KMS-11 (cell line): ENCODE measurements at regions not wholly inside any gene's neighbourhood (a gene's known extent, or its start where the extent isn't known, plus 50 kb on each side); places are given as distances from the start of the nearest gene placed in this dataset.

Source experiments
- H2AFZ ChIP-seq: fragments of 200-600 bp; sonication (generic); 2 replicates; pipeline ENCODE4 v1.6.1; 2016; ENCODE audit warnings: antibody characterized with exemption, mixed run types, low read depth
- H3K27ac ChIP-seq: fragments of 200-600 bp; sonication (generic); 2 replicates; pipeline ENCODE4 v1.6.1; 2016; ENCODE audit warnings: mild to moderate bottlenecking, mixed run types
- H3K27me3 ChIP-seq: fragments of 200-600 bp; sonication (generic); 2 replicates; pipeline ENCODE4 v1.6.1; 2017; ENCODE audit warnings: mild to moderate bottlenecking, low read depth, mixed run types, moderate library complexity; ENCODE audit not compliant: insufficient read depth
- H3K36me3 ChIP-seq: fragments of 200-600 bp; sonication (generic); 2 replicates; pipeline ENCODE4 v1.6.1; 2017; ENCODE audit warnings: mild to moderate bottlenecking, mixed run types; ENCODE audit not compliant: insufficient read depth
- H3K4me1 ChIP-seq: fragments of 200-600 bp; sonication (generic); 2 replicates; pipeline ENCODE4 v1.6.1; 2016; ENCODE audit warnings: mild to moderate bottlenecking, low read depth, mixed run types; ENCODE audit not compliant: poor library complexity, severe bottlenecking
- H3K4me2 ChIP-seq: fragments of 200-600 bp; sonication (generic); 2 replicates; pipeline ENCODE4 v1.7.0; 2016; ENCODE audit warnings: mild to moderate bottlenecking, mixed run types
- H3K4me3 ChIP-seq: fragments of 200-600 bp; sonication (generic); IDR thresholded peaks from 2 replicates; pipeline ENCODE4 v1.6.1; 2017; ENCODE audit warnings: low read depth, low read length, mixed read lengths; ENCODE audit not compliant: insufficient read depth
- H3K79me2 ChIP-seq: fragments of 200-600 bp; sonication (generic); 2 replicates; pipeline ENCODE4 v1.6.1; 2016; ENCODE audit warnings: low read depth, mixed run types; ENCODE audit not compliant: insufficient read depth
- H3K9ac ChIP-seq: fragments of 200-600 bp; sonication (generic); 2 replicates; pipeline ENCODE4 v1.6.1; 2016; ENCODE audit warnings: mild to moderate bottlenecking, mixed run types
- H4K20me1 ChIP-seq: fragments of 200-600 bp; sonication (generic); 2 replicates; pipeline ENCODE4 v1.6.1; 2016; ENCODE audit warnings: mild to moderate bottlenecking, mixed run types; ENCODE audit not compliant: insufficient read depth
- CTCF ChIP-seq: fragments of 200-600 bp; sonication (generic); conservative IDR thresholded peaks from 2 replicates; pipeline ENCODE4 v1.6.1; 2017; ENCODE audit warnings: low read depth, mild to moderate bottlenecking, antibody characterized with exemption, low read length, moderate library complexity, mixed read lengths

- no peak overlapping the region for H2AFZ ChIP-seq
- no peaks in the 10 kb centered on the region for H3K27me3 ChIP-seq
- H3K27ac ChIP-seq, result no peak overlapping the region
- no peak overlapping the region for H3K4me2 ChIP-seq
- peaks cover 11% of the 10 kb centered on the region for H3K4me1 ChIP-seq
- H3K36me3 ChIP-seq, result no peaks in the 10 kb centered on the region
- H3K4me3 ChIP-seq, result no peak overlapping the region
- TF ChIP-seq CTCF, result no peak
- no peak overlapping the region for H3K9ac ChIP-seq
- H3K79me2 ChIP-seq, result no peaks in the 10 kb centered on the region
- no peaks in the 10 kb centered on the region for H4K20me1 ChIP-seq
Observed at GRCh38 chr2:65664931-65665330, 232.5 kb upstream of the SPRED2 start.

GRCh38 chr2:65663831-65664407 is 231.5 kb upstream of the SPRED2 start:
- H3K4me2 ChIP-seq, result no peak overlapping the region
- H3K27ac ChIP-seq, result no peak overlapping the region
- H3K9ac ChIP-seq, result no peak overlapping the region
- no peak for TF ChIP-seq CTCF
- H3K27me3 ChIP-seq, result no peaks in the 10 kb centered on the region
- no peaks in the 10 kb centered on the region for H3K79me2 ChIP-seq
- no peak overlapping the region for H2AFZ ChIP-seq
- H3K4me1 ChIP-seq, result peaks cover 11% of the 10 kb centered on the region
- H3K36me3 ChIP-seq, result no peaks in the 10 kb centered on the region
- H3K4me3 ChIP-seq, result no peak overlapping the region
- H4K20me1 ChIP-seq, result no peaks in the 10 kb centered on the region

- peaks cover 11% of the 10 kb centered on the region for H3K4me1 ChIP-seq
- H3K27me3 ChIP-seq, result no peaks in the 10 kb centered on the region
- H3K36me3 ChIP-seq, result no peaks in the 10 kb centered on the region
- no peak for TF ChIP-seq CTCF
- H2AFZ ChIP-seq, result no peak overlapping the region
- no peak overlapping the region for H3K9ac ChIP-seq
- H3K4me2 ChIP-seq, result no peak overlapping the region
- H3K4me3 ChIP-seq, result no peak overlapping the region
- H3K79me2 ChIP-seq, result no peaks in the 10 kb centered on the region
- H4K20me1 ChIP-seq, result no peaks in the 10 kb centered on the region
- H3K27ac ChIP-seq, result no peak overlapping the region
Observed at GRCh38 chr2:65662654-65663432, 230.4 kb upstream of the SPRED2 start.

GRCh38 chr2:65661980-65662653 is 229.7 kb upstream of the SPRED2 start:
- Histone ChIP-seq H3K36me3 (no peaks in the 10 kb centered on the region), H3K9ac (no peak overlapping the region), H3K27ac (no peak overlapping the region), H3K27me3 (no peaks in the 10 kb centered on the region), H4K20me1 (no peaks in the 10 kb centered on the region), H3K4me3 (no peak overlapping the region), H3K4me1 (peaks cover 11% of the 10 kb centered on the region), H3K4me2 (no peak overlapping the region), H2AFZ (no peak overlapping the region), H3K79me2 (no peaks in the 10 kb centered on the region)
- no peak for TF ChIP-seq CTCF
